Smooth muscle cell (in vitro differentiated cells): ENCODE measurements at regions not wholly inside any gene's neighbourhood (a gene's known extent, or its start where the extent isn't known, plus 50 kb on each side); places are given as distances from the start of the nearest gene placed in this dataset.
A peak's percentile ranks its signal among the peaks of the same experiment; 100 is the strongest.

Experiments
- DNase-seq: peaks from one replicate; lab custom pipeline; 2025; ENCODE audit not compliant: unreplicated experiment; lab: John Stamatoyannopoulos, UW
- H2AFZ ChIP-seq: fragments of 200-600 bp; sonication (generic); 2 replicates; pipeline ENCODE4 v1.6.0; 2016; ENCODE audit warnings: antibody characterized with exemption, low read depth, mild to moderate bottlenecking
- H3F3A ChIP-seq: fragments of 200-600 bp; sonication (generic); 2 replicates; pipeline ENCODE4 v1.6.0; 2017; ENCODE audit warnings: antibody characterized with exemption, low read depth
- H3K27ac ChIP-seq: fragments of 200-600 bp; sonication (generic); 2 replicates; pipeline ENCODE4 v1.5.1; 2016; ENCODE audit warnings: low read depth, mild to moderate bottlenecking
- H3K27me3 ChIP-seq: fragments of 200-600 bp; sonication (generic); 2 replicates; pipeline ENCODE4 v1.6.1; 2016; ENCODE audit warnings: low read depth, mild to moderate bottlenecking
- H3K36me3 ChIP-seq: fragments of 200-600 bp; sonication (generic); 2 replicates; pipeline ENCODE4 v1.5.1; 2016; ENCODE audit warnings: low read depth
- H3K4me1 ChIP-seq: fragments of 200-600 bp; sonication (generic); 2 replicates; pipeline ENCODE4 v1.5.1; 2016; ENCODE audit warnings: low read depth
- H3K4me2 ChIP-seq: fragments of 200-600 bp; sonication (generic); 2 replicates; pipeline ENCODE4 v1.6.0; 2016; ENCODE audit warnings: mild to moderate bottlenecking
- H3K4me3 ChIP-seq: fragments of 200-600 bp; sonication (generic); 2 replicates; pipeline ENCODE4 v1.5.1; 2016; ENCODE audit warnings: mild to moderate bottlenecking
- H3K79me2 ChIP-seq: fragments of 200-600 bp; sonication (generic); 2 replicates; pipeline ENCODE4 v1.6.0; 2016; ENCODE audit warnings: low read depth, mild to moderate bottlenecking
- H3K9ac ChIP-seq: fragments of 200-600 bp; sonication (generic); 2 replicates; pipeline ENCODE4 v1.6.0; 2016; ENCODE audit warnings: low read depth
- H3K9me3 ChIP-seq: fragments of 200-600 bp; sonication (generic); replicated peaks from 2 replicates; pipeline ENCODE4 v1.5.1; 2016; ENCODE audit warnings: low read depth
- H4K20me1 ChIP-seq: fragments of 200-600 bp; sonication (generic); 2 replicates; pipeline ENCODE4 v1.6.0; 2016; ENCODE audit warnings: low read depth
- WGBS: methylation state at CpG from one replicate; pipeline ENCODE4 v1.1.7; 2016; ENCODE audit warnings: low lambda C conversion rate; 5-methylcytosine and 5-hydroxymethylcytosine counted together
- TF ChIP-seq, protein P1 (sequence below): fragments of 200-600 bp; sonication (generic); IDR thresholded peaks from 2 replicates; pipeline ENCODE4 v1.5.1; 2017; ENCODE audit warnings: borderline replicate concordance, mild to moderate bottlenecking, antibody characterized with exemption; ENCODE audit not compliant: insufficient read depth, poor library complexity, severe bottlenecking

GRCh38 chr13:61774903-61775302, 359.3 kb upstream of the PCDH20 start:
- Histone ChIP-seq H4K20me1 (no peaks in the 10 kb centered on the region), H3K9ac (no peak overlapping the region), H2AFZ (no peak overlapping the region), H3K4me3 (no peak overlapping the region), H3K4me1 (peaks cover 12% of the 10 kb centered on the region), H3K4me2 (no peak overlapping the region), H3K36me3 (no peaks in the 10 kb centered on the region), H3K79me2 (no peaks in the 10 kb centered on the region), H3K9me3 (no peaks in the 10 kb centered on the region), H3F3A (no peaks in the 10 kb centered on the region), H3K27ac (no peak overlapping the region), H3K27me3 (no peaks in the 10 kb centered on the region)
- DNase-seq, result no peak
- TF ChIP-seq, protein P1, sequence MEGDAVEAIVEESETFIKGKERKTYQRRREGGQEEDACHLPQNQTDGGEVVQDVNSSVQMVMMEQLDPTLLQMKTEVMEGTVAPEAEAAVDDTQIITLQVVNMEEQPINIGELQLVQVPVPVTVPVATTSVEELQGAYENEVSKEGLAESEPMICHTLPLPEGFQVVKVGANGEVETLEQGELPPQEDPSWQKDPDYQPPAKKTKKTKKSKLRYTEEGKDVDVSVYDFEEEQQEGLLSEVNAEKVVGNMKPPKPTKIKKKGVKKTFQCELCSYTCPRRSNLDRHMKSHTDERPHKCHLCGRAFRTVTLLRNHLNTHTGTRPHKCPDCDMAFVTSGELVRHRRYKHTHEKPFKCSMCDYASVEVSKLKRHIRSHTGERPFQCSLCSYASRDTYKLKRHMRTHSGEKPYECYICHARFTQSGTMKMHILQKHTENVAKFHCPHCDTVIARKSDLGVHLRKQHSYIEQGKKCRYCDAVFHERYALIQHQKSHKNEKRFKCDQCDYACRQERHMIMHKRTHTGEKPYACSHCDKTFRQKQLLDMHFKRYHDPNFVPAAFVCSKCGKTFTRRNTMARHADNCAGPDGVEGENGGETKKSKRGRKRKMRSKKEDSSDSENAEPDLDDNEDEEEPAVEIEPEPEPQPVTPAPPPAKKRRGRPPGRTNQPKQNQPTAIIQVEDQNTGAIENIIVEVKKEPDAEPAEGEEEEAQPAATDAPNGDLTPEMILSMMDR, result no peak

DNA sequence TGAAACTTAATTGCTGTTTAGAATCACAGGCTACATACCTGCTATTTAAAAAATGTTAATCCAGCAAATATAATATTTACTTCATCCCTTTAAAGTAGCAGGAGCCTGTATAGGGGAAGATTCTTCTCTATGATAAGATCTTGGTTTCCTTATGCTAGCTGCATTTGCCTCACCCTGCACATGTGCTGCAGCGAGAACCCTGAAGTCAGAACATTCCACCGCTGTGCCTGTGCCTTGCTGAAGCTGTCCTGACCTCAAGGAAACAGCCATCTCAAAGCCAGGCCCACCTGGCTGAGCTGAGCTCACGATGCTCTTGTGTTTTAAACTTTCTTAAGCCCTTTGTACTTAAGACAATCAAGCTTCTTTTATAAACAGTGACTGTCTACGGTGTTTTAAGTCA, 355.0 kb upstream of the PCDH20 start:
- no peaks in the 10 kb centered on the region for H3K79me2 ChIP-seq
- H3F3A ChIP-seq, result no peaks in the 10 kb centered on the region
- no peaks in the 10 kb centered on the region for H4K20me1 ChIP-seq
- no peaks in the 10 kb centered on the region for H3K9me3 ChIP-seq
- DNase-seq, result no peak
- H3K4me1 ChIP-seq, result peaks cover 4% of the 10 kb centered on the region
- no peak overlapping the region for H3K9ac ChIP-seq
- WGBS, result 58% methylated on average over 4 of the region's 4 CpGs
- peak overlapping the region; percentile 26 for H2AFZ ChIP-seq
- H3K4me2 ChIP-seq, result no peak overlapping the region
- H3K27ac ChIP-seq, result no peak overlapping the region
- TF ChIP-seq, protein P1, result no peak
- no peak overlapping the region for H3K4me3 ChIP-seq
- no peaks in the 10 kb centered on the region for H3K36me3 ChIP-seq
- H3K27me3 ChIP-seq, result no peaks in the 10 kb centered on the region

DNA sequence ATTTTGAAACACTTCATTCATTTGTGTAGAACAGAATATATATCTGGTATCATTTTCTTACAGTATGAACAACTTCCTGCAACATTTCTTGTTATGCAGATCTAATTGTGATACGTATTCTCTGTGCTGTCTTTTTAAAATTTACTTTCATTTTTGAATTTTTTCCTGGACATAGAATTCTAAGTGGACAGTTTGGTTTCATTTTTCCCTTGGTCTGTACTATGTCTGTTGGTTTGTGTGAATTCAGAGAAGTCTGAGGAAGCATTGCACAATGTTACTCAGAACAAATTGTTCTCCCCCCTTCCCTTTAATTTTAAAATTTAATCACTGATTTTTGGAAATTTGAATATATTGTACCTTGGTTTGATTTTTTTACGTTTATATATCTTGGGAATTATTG, 352.5 kb upstream of the PCDH20 start:
- Histone ChIP-seq H3K79me2 (no peaks in the 10 kb centered on the region), H3K27ac (no peak overlapping the region), H4K20me1 (no peaks in the 10 kb centered on the region), H3F3A (no peaks in the 10 kb centered on the region), H3K4me2 (no peak overlapping the region), H3K4me1 (peaks cover 4% of the 10 kb centered on the region), H3K9me3 (no peaks in the 10 kb centered on the region), H2AFZ (no peak overlapping the region), H3K27me3 (no peaks in the 10 kb centered on the region), H3K36me3 (no peaks in the 10 kb centered on the region), H3K4me3 (no peak overlapping the region), H3K9ac (no peak overlapping the region)
- TF ChIP-seq, protein P1, result no peak
- no peak for DNase-seq
- 84% methylated on average over 2 of the region's 2 CpGs for WGBS

DNA sequence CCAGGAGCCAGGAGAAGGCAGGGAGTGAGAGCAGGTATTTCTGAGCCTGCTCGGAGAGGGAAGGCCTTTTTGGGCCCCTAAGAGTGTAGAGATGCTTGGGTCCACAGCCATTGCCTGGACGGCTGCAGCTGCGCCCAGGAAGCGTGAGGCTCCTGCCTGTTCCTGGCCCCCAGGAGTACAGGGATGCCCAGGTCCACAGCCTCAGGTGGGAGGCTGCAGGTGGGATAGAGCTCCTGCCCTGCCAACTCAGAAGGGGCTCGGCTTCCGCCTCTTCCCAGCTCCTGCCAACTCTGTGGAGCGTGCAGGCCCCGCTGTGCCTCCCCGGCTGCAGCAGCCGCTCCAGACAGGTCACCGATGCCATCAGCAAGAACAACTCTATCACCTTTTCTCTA, 351.0 kb upstream of the PCDH20 start:
- no peaks in the 10 kb centered on the region for H4K20me1 ChIP-seq
- no peaks in the 10 kb centered on the region for H3K79me2 ChIP-seq
- no peaks in the 10 kb centered on the region for H3K9me3 ChIP-seq
- H3F3A ChIP-seq, result no peaks in the 10 kb centered on the region
- no peak overlapping the region for H3K27ac ChIP-seq
- no peaks in the 10 kb centered on the region for H3K36me3 ChIP-seq
- peaks cover 4% of the 10 kb centered on the region for H3K4me1 ChIP-seq
- TF ChIP-seq, protein P1, result no peak
- no peak overlapping the region for H3K4me2 ChIP-seq
- 91% methylated on average over 10 of the region's 11 CpGs for WGBS
- H2AFZ ChIP-seq, result no peak overlapping the region
- H3K27me3 ChIP-seq, result no peaks in the 10 kb centered on the region
- no peak overlapping the region for H3K9ac ChIP-seq
- H3K4me3 ChIP-seq, result no peak overlapping the region
- no peak for DNase-seq
